ENCODE measurements at regions not wholly inside any gene's neighbourhood (a gene's known extent, or its start where the extent isn't known, plus 50 kb on each side); places are given as distances from the start of the nearest gene placed in this dataset.

GRCh38 chr1:198007687-198008607 lies 90.8 kb downstream of the LHX9 start:
- no peak for TF ChIP-seq POLR2A (IDR thresholded peaks at IDR 0.05; ENCODE audit: low read depth, low read length)
- TF ChIP-seq CTCF (IDR thresholded peaks at IDR 0.05; ENCODE audit: extremely low read depth in 1 of 2, insufficient read depth in 1 of 2, low read depth in 1 of 2, low read length in 2 of 2): no peak
- TF ChIP-seq MAX (IDR thresholded peaks at IDR 0.05; ENCODE audit: insufficient read depth, insufficient read length): no peak
- TF ChIP-seq EZH2 (IDR thresholded peaks at IDR 0.05; ENCODE audit: borderline replicate concordance, low read depth, low read length, severe bottlenecking): no peak
- TF ChIP-seq POLR2AphosphoS5 (IDR thresholded peaks at IDR 0.05; ENCODE audit: insufficient read depth, low read depth, low read length): no peak
- no peak for TF ChIP-seq JUN (IDR thresholded peaks at IDR 0.05; ENCODE audit: borderline replicate concordance, insufficient read depth, insufficient read length, low read depth)
- TF ChIP-seq FOS (IDR thresholded peaks at IDR 0.05; ENCODE audit: borderline replicate concordance, insufficient read depth, low read length): no peak
- no peak for TF ChIP-seq GATA2 (IDR thresholded peaks at IDR 0.05; ENCODE audit: insufficient read depth, insufficient read length, low read depth, low read length)
- TF ChIP-seq MYC (IDR thresholded peaks at IDR 0.05; ENCODE audit: low read depth, low read length): no peak
